Epithelial cell of esophagus (primary cell): ENCODE measurements at regions not wholly inside any gene's neighbourhood (a gene's known extent, or its start where the extent isn't known, plus 50 kb on each side); places are given as distances from the start of the nearest gene placed in this dataset.

ENCODE experiments used
- DNase-seq: peaks from one replicate; pipeline ENCODE4 v3.0.0; 2010; ENCODE audit warnings: low read depth
- H3K4me3 ChIP-seq: 2 replicates; pipeline ENCODE4 v1.5.1; 2011; ENCODE audit warnings: mild to moderate bottlenecking, low read length, control low read depth
- TF ChIP-seq, protein P1 (sequence below): IDR thresholded peaks from 2 replicates; pipeline ENCODE4 v1.5.1; 2011; ENCODE audit warnings: low read depth, mild to moderate bottlenecking, low read length, control low read depth, inconsistent platforms; ENCODE audit not compliant: insufficient read depth; ENCODE audit errors: missing control alignments

- TF ChIP-seq, protein P1, sequence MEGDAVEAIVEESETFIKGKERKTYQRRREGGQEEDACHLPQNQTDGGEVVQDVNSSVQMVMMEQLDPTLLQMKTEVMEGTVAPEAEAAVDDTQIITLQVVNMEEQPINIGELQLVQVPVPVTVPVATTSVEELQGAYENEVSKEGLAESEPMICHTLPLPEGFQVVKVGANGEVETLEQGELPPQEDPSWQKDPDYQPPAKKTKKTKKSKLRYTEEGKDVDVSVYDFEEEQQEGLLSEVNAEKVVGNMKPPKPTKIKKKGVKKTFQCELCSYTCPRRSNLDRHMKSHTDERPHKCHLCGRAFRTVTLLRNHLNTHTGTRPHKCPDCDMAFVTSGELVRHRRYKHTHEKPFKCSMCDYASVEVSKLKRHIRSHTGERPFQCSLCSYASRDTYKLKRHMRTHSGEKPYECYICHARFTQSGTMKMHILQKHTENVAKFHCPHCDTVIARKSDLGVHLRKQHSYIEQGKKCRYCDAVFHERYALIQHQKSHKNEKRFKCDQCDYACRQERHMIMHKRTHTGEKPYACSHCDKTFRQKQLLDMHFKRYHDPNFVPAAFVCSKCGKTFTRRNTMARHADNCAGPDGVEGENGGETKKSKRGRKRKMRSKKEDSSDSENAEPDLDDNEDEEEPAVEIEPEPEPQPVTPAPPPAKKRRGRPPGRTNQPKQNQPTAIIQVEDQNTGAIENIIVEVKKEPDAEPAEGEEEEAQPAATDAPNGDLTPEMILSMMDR = no peak
- no peak overlapping the region for H3K4me3 ChIP-seq
- DNase-seq = no peak
These were observed 67.0 kb upstream of the MTNR1B start for GRCh38 chr11:92902417-92902816.

- no peak overlapping the region for H3K4me3 ChIP-seq
- TF ChIP-seq, protein P1 = no peak
- no peak for DNase-seq
These were observed 61.8 kb upstream of the MTNR1B start for GRCh38 chr11:92907671-92908070.

DNA sequence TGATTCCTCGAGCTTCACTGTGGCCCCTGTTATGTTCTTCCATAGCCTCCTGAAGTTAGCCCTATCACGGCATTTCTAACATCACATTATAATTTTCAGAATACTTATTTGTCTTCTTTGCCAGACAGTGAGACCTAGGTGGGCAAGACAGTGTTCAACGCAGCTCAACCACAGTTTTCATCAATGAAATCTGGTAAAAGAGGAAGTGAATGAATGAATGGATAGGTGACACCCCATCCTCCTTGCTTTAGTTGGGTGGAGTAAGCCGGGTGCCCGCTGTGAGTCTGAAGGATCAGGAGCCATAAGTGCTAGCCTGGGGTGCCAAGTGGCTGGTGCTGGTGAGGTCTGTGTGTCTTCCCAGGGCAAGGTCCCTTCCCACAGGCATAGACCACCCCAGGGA is 60.2 kb upstream of the MTNR1B start:
- TF ChIP-seq, protein P1 = no peak
- no peak for DNase-seq
- H3K4me3 ChIP-seq = no peak overlapping the region

DNA sequence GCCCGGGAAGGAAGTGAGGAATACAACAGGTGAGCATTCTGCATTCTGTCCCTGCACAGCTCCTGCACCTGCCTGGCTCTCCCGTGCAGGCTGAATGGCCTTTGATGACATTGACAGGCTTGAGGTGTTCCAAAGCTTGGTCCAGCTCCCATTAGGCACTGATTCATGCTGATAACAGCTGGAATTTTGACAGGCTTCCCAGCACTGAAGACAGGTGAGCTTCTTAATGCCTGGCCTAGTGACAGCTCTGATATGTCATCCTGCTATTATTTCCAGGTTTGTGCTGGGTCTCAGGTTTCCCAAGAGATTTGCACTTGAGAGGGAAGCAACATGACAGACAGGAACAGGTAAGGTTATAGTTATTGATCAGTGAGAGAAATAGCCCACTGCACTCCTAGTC is 58.0 kb upstream of the MTNR1B start:
- no peak for DNase-seq
- no peak overlapping the region for H3K4me3 ChIP-seq
- TF ChIP-seq, protein P1 = no peak

- H3K4me3 ChIP-seq = no peak overlapping the region
- no peak for DNase-seq
- TF ChIP-seq, protein P1 = no peak
These were observed 53.9 kb upstream of the MTNR1B start for GRCh38 chr11:92915551-92915950.

DNA sequence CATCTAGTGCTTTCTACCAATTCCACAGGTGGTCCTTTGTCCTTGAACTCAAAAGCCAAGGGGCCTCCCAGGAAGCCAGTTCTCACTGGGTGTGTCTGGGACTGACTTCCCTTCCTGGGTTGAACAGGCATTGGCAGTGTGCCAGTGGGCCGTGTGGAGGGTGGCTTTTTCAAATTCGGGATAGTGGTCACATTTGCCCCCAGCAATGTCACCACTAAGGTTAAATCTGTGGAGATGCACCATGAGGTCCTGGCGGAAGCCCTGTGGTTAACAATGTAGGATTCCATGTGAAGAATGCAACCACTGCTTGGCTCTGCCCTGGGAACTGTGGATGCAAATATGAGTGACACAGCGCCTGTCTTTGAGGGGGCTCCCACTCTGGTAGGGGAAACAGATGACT is 53.2 kb upstream of the MTNR1B start:
- TF ChIP-seq, protein P1 = no peak
- DNase-seq = no peak
- no peak overlapping the region for H3K4me3 ChIP-seq

- no peak overlapping the region for H3K4me3 ChIP-seq
- DNase-seq = no peak
- TF ChIP-seq, protein P1 = no peak
These were observed 51.5 kb upstream of the MTNR1B start for GRCh38 chr11:92917927-92918326.
